Astrocyte (in vitro differentiated cells and primary cell): ENCODE measurements at regions not wholly inside any gene's neighbourhood (a gene's known extent, or its start where the extent isn't known, plus 50 kb on each side); places are given as distances from the start of the nearest gene placed in this dataset.

ENCODE experiments used
- EZH2 ChIP-seq: IDR thresholded peaks from 2 replicates; pipeline ENCODE4 v1.6.1; 2012; ENCODE audit warnings: mild to moderate bottlenecking, low read length, inconsistent platforms; ENCODE audit not compliant: insufficient read depth
- TF ChIP-seq, protein P1 (sequence below): IDR thresholded peaks from 2 replicates; pipeline ENCODE4 v1.5.1; 2011; ENCODE audit warnings: low read depth, mild to moderate bottlenecking, inconsistent platforms, low read length, moderate library complexity; ENCODE audit not compliant: insufficient read depth

DNA sequence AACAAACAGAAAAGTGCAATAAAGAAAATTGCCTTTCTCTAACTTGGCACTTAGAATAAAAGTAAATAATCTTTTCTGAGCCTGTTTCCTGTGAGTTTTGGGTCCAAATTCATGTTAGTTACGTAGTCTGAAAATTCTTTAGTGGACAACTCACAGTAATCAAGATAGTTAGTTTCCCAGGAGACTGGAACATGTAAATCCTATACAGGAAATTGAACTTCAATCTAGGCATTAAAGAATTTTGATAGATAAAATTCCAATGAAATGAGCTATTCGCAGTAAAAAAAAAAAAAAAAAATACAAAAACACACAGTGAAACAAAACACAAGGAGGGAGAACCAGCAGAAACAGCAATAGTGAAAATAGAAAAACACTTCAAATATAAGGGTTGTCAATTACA lies 83.8 kb upstream of the REG3G start:
- TF ChIP-seq, protein P1, sequence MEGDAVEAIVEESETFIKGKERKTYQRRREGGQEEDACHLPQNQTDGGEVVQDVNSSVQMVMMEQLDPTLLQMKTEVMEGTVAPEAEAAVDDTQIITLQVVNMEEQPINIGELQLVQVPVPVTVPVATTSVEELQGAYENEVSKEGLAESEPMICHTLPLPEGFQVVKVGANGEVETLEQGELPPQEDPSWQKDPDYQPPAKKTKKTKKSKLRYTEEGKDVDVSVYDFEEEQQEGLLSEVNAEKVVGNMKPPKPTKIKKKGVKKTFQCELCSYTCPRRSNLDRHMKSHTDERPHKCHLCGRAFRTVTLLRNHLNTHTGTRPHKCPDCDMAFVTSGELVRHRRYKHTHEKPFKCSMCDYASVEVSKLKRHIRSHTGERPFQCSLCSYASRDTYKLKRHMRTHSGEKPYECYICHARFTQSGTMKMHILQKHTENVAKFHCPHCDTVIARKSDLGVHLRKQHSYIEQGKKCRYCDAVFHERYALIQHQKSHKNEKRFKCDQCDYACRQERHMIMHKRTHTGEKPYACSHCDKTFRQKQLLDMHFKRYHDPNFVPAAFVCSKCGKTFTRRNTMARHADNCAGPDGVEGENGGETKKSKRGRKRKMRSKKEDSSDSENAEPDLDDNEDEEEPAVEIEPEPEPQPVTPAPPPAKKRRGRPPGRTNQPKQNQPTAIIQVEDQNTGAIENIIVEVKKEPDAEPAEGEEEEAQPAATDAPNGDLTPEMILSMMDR, result no peak
- TF ChIP-seq EZH2, result no peak
